Smooth muscle cell (in vitro differentiated cells): ENCODE measurements at regions not wholly inside any gene's neighbourhood (a gene's known extent, or its start where the extent isn't known, plus 50 kb on each side); places are given as distances from the start of the nearest gene placed in this dataset.
"Not testable (repeated sequence)": the region's sequence is repeated elsewhere in the genome, so short reads cannot be mapped to it uniquely, and the experiment has no call there.

ENCODE experiments used
- DNase-seq: peaks from one replicate; lab custom pipeline; 2025; ENCODE audit not compliant: unreplicated experiment; lab: John Stamatoyannopoulos, UW
- H2AFZ ChIP-seq: fragments of 200-600 bp; sonication (generic); 2 replicates; pipeline ENCODE4 v1.6.0; 2016; ENCODE audit warnings: antibody characterized with exemption, low read depth, mild to moderate bottlenecking
- H3F3A ChIP-seq: fragments of 200-600 bp; sonication (generic); 2 replicates; pipeline ENCODE4 v1.6.0; 2017; ENCODE audit warnings: antibody characterized with exemption, low read depth
- H3K27ac ChIP-seq: fragments of 200-600 bp; sonication (generic); 2 replicates; pipeline ENCODE4 v1.5.1; 2016; ENCODE audit warnings: low read depth, mild to moderate bottlenecking
- H3K27me3 ChIP-seq: fragments of 200-600 bp; sonication (generic); 2 replicates; pipeline ENCODE4 v1.6.1; 2016; ENCODE audit warnings: low read depth, mild to moderate bottlenecking
- H3K36me3 ChIP-seq: fragments of 200-600 bp; sonication (generic); 2 replicates; pipeline ENCODE4 v1.5.1; 2016; ENCODE audit warnings: low read depth
- H3K4me1 ChIP-seq: fragments of 200-600 bp; sonication (generic); 2 replicates; pipeline ENCODE4 v1.5.1; 2016; ENCODE audit warnings: low read depth
- H3K4me2 ChIP-seq: fragments of 200-600 bp; sonication (generic); 2 replicates; pipeline ENCODE4 v1.6.0; 2016; ENCODE audit warnings: mild to moderate bottlenecking
- H3K4me3 ChIP-seq: fragments of 200-600 bp; sonication (generic); 2 replicates; pipeline ENCODE4 v1.5.1; 2016; ENCODE audit warnings: mild to moderate bottlenecking
- H3K79me2 ChIP-seq: fragments of 200-600 bp; sonication (generic); 2 replicates; pipeline ENCODE4 v1.6.0; 2016; ENCODE audit warnings: low read depth, mild to moderate bottlenecking
- H3K9ac ChIP-seq: fragments of 200-600 bp; sonication (generic); 2 replicates; pipeline ENCODE4 v1.6.0; 2016; ENCODE audit warnings: low read depth
- H3K9me3 ChIP-seq: fragments of 200-600 bp; sonication (generic); replicated peaks from 2 replicates; pipeline ENCODE4 v1.5.1; 2016; ENCODE audit warnings: low read depth
- H4K20me1 ChIP-seq: fragments of 200-600 bp; sonication (generic); 2 replicates; pipeline ENCODE4 v1.6.0; 2016; ENCODE audit warnings: low read depth
- WGBS: methylation state at CpG from one replicate; pipeline ENCODE4 v1.1.7; 2016; ENCODE audit warnings: low lambda C conversion rate; 5-methylcytosine and 5-hydroxymethylcytosine counted together
- TF ChIP-seq, protein P1 (sequence below): fragments of 200-600 bp; sonication (generic); IDR thresholded peaks from 2 replicates; pipeline ENCODE4 v1.5.1; 2017; ENCODE audit warnings: borderline replicate concordance, mild to moderate bottlenecking, antibody characterized with exemption; ENCODE audit not compliant: insufficient read depth, poor library complexity, severe bottlenecking

DNA sequence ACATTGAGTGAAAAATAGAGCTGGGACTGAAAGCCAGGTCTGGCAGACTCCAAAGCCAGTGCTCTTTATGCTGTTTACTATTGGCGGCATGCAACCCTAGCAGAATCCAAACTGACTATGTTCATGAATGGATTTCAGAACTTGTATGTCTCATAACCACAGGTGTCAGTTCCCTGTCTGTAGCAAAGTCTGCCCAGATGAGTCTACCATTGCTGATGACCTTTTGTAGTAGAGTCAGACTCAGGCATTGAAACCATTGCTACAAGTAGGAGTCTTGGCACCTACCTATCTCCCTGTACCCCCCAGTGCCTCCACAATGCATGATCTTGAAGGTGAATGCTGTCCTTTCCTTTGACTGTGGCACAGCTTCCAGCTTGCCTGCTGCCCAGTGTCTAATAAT, 157.2 kb upstream of the ROPN1 start:
- H3K27ac ChIP-seq, result no peak overlapping the region
- no peak overlapping the region for H3K4me2 ChIP-seq
- no peaks in the 10 kb centered on the region for H3K9me3 ChIP-seq
- H2AFZ ChIP-seq, result no peak overlapping the region
- H3K4me1 ChIP-seq, result no peaks in the 10 kb centered on the region
- H3K4me3 ChIP-seq, result no peak overlapping the region
- peaks cover 21% of the 10 kb centered on the region for H4K20me1 ChIP-seq
- no peak for DNase-seq
- H3F3A ChIP-seq, result no peaks in the 10 kb centered on the region
- 96% methylated on average over 1 of the region's 1 CpG for WGBS
- H3K79me2 ChIP-seq, result no peaks in the 10 kb centered on the region
- H3K27me3 ChIP-seq, result no peaks in the 10 kb centered on the region
- no peaks in the 10 kb centered on the region for H3K36me3 ChIP-seq
- no peak overlapping the region for H3K9ac ChIP-seq
- TF ChIP-seq, protein P1, sequence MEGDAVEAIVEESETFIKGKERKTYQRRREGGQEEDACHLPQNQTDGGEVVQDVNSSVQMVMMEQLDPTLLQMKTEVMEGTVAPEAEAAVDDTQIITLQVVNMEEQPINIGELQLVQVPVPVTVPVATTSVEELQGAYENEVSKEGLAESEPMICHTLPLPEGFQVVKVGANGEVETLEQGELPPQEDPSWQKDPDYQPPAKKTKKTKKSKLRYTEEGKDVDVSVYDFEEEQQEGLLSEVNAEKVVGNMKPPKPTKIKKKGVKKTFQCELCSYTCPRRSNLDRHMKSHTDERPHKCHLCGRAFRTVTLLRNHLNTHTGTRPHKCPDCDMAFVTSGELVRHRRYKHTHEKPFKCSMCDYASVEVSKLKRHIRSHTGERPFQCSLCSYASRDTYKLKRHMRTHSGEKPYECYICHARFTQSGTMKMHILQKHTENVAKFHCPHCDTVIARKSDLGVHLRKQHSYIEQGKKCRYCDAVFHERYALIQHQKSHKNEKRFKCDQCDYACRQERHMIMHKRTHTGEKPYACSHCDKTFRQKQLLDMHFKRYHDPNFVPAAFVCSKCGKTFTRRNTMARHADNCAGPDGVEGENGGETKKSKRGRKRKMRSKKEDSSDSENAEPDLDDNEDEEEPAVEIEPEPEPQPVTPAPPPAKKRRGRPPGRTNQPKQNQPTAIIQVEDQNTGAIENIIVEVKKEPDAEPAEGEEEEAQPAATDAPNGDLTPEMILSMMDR, result no peak

DNA sequence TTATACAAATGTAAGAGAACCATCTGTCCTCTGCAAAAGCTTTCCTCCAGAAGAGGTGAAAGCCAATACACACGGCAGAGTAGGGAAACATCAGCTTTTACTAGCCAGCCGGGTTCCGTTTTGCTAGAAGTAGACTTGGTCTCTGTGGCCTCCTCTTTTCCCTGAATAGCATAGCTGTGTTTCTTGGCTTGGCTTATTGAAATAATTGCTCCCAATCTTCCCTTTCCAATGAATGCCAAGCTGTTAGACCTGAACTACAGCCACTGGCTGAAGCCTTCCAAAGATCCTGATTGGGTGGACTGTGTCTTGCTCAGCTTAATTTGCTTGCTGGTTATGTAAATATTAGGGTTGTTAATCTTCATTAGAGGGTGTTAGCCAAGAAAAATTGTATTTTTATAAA, 157.8 kb upstream of the ROPN1 start:
- TF ChIP-seq, protein P1, result no peak
- H3F3A ChIP-seq, result no peaks in the 10 kb centered on the region
- no peak overlapping the region for H3K9ac ChIP-seq
- no peak overlapping the region for H3K4me3 ChIP-seq
- no peak overlapping the region for H3K27ac ChIP-seq
- H3K79me2 ChIP-seq, result no peaks in the 10 kb centered on the region
- H4K20me1 ChIP-seq, result peaks cover 21% of the 10 kb centered on the region
- H3K4me2 ChIP-seq, result no peak overlapping the region
- DNase-seq, result no peak
- no peaks in the 10 kb centered on the region for H3K9me3 ChIP-seq
- 94% methylated on average over 3 of the region's 3 CpGs for WGBS
- no peaks in the 10 kb centered on the region for H3K4me1 ChIP-seq
- no peaks in the 10 kb centered on the region for H3K27me3 ChIP-seq
- no peak overlapping the region for H2AFZ ChIP-seq
- H3K36me3 ChIP-seq, result no peaks in the 10 kb centered on the region

DNA sequence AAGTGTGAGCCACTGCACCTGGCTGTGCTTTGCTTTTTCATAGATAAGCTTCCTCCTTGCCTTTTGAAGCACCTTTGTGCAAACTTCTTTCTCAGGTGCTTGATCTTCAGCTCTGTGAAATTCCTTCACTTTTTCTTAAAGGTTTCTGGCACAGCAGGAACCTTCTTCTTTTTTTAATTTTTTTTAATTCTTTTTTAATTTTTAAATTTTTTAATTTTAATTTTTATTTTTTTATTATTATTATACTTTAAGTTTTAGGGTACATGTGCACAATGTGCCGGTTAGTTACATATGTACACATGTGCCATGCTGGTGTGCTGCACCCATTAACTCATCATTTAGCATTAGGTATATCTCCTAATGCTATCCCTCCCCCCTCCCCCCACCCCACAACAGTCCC, 161.0 kb upstream of the ROPN1 start:
- 100% methylated on average over 1 of the region's 1 CpG for WGBS

GRCh38 chr3:124156866-124157712, 165.2 kb upstream of the ROPN1 start:
- H2AFZ ChIP-seq, result no peak overlapping the region
- no peak overlapping the region for H3K9ac ChIP-seq
- no peaks in the 10 kb centered on the region for H3K9me3 ChIP-seq
- peak overlapping the region; percentile 63 for H3K27ac ChIP-seq
- H3K27me3 ChIP-seq, result no peaks in the 10 kb centered on the region
- 40% methylated on average over 6 of the region's 6 CpGs for WGBS
- peaks cover 53% of the 10 kb centered on the region for H4K20me1 ChIP-seq
- no peak for DNase-seq
- peak overlapping the region; percentile 66 for H3K4me2 ChIP-seq
- peaks cover 7% of the 10 kb centered on the region for H3K79me2 ChIP-seq
- peaks cover 16% of the 10 kb centered on the region for H3K4me1 ChIP-seq
- H3K36me3 ChIP-seq, result no peaks in the 10 kb centered on the region
- no peak overlapping the region for H3K4me3 ChIP-seq
- TF ChIP-seq, protein P1, result no peak
- H3F3A ChIP-seq, result peaks cover 4% of the 10 kb centered on the region

More for the DNA sequence above, 161.0 kb upstream of the ROPN1 start:
- DNase-seq, H3K9me3 ChIP-seq, H3F3A ChIP-seq, H3K36me3 ChIP-seq, H3K79me2 ChIP-seq, H2AFZ ChIP-seq, H3K27me3 ChIP-seq, H3K4me2 ChIP-seq, H3K4me3 ChIP-seq, H3K9ac ChIP-seq, H3K27ac ChIP-seq: not testable (repeated sequence)
- peaks cover 15% of the 10 kb centered on the region for H3K4me1 ChIP-seq
- H4K20me1 ChIP-seq, result peaks cover 20% of the 10 kb centered on the region
